Left lung (tissue), 4 donors: ENCODE measurements at regions not wholly inside any gene's neighbourhood (a gene's known extent, or its start where the extent isn't known, plus 50 kb on each side); places are given as distances from the start of the nearest gene placed in this dataset.

ENCODE experiments used
- ATAC-seq: fragments of 200-7000 bp; cut with Tn5 transposase; one replicate; pipeline ENCODE4 v1.9.1; 2020; ENCODE audit warnings: moderate library complexity
- DNase-seq, 4 donors: peaks; one replicate each; pipeline ENCODE4 v3.0.0-alpha.2; 2013 to 2020
- H3K27ac ChIP-seq, 2 donors: fragments of 200-600 bp; sonication (generic) in 1 of 2; one replicate each; pipeline versions ENCODE4 v1.5.0 to v1.8.0; 2020 to 2021
- H3K27me3 ChIP-seq, 2 donors: fragments of 200-600 bp; sonication (generic) in 1 of 2; one replicate each; pipeline versions ENCODE4 v1.5.0 to v1.8.0; 2020 to 2021
- H3K36me3 ChIP-seq, 2 donors: fragments of 200-600 bp; sonication (generic) in 1 of 2; one replicate each; pipeline versions ENCODE4 v1.5.0 to v1.8.0; 2020 to 2021
- H3K4me1 ChIP-seq, 2 donors: fragments of 200-600 bp; one replicate each; pipeline ENCODE4 v1.8.0; 2021
- H3K4me3 ChIP-seq, 2 donors: fragments of 200-600 bp; sonication (generic) in 1 of 2; one replicate each; pipeline versions ENCODE4 v1.5.0 to v1.8.0; 2020 to 2021; ENCODE audit warnings: mild to moderate bottlenecking in 1 of 2
- H3K9me3 ChIP-seq, 2 donors: fragments of 200-600 bp; sonication (generic) in 1 of 2; one replicate each; pipeline versions ENCODE4 v1.5.0 to v1.8.0; 2020 to 2021
- intact Hi-C, 2 donors: fragments of 100-400 bp; cut with DNase I; formaldehyde crosslinking; loops; one replicate each; pipeline versions ENCODE4 v1.11.2 to v1.14.2; 2022
- TF ChIP-seq, protein P1 (sequence below), 2 donors: fragments of 200-600 bp; sonication (generic) in 1 of 2; IDR thresholded peaks; one replicate each; pipeline versions ENCODE4 v1.5.0 to v1.8.0; 2021; ENCODE audit warnings: antibody characterized with exemption in 2 of 2
- donor health status: DM: no; HTN: yes; CAD: no.
- donor health status: DM: no; HTN: no; CAD: no.

DNA sequence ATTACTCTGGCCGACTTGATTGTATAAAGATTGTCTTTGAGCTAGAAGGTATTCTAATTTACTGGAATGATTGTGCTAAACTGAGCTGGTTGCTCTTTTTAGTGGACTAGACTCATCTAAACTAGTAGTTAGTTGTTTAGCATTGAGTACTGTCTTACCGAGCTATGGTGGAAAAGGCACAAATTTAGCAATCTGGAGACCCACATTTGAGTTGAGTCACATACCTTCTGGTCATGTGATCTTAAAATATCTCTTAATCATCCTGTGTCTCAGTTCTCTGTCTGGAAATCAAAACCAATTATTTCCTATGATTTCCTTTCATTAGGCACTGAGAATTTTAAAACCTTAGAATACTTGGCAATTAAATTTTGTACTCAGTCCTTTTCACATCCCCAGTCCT lies 349.5 kb downstream of the IRS2 start:
- TF ChIP-seq, protein P1, sequence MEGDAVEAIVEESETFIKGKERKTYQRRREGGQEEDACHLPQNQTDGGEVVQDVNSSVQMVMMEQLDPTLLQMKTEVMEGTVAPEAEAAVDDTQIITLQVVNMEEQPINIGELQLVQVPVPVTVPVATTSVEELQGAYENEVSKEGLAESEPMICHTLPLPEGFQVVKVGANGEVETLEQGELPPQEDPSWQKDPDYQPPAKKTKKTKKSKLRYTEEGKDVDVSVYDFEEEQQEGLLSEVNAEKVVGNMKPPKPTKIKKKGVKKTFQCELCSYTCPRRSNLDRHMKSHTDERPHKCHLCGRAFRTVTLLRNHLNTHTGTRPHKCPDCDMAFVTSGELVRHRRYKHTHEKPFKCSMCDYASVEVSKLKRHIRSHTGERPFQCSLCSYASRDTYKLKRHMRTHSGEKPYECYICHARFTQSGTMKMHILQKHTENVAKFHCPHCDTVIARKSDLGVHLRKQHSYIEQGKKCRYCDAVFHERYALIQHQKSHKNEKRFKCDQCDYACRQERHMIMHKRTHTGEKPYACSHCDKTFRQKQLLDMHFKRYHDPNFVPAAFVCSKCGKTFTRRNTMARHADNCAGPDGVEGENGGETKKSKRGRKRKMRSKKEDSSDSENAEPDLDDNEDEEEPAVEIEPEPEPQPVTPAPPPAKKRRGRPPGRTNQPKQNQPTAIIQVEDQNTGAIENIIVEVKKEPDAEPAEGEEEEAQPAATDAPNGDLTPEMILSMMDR (IDR thresholded peaks at IDR 0.05) = no peak
- no peak overlapping the region for H3K27ac ChIP-seq
- intact Hi-C loops = no loop called here
- peaks cover 0 to 8% of the 10 kb centered on the region in 2 donors for H3K9me3 ChIP-seq
- no peaks in the 10 kb centered on the region for H3K4me1 ChIP-seq
- ATAC-seq (no peak), DNase-seq (no peak)
- H3K36me3 ChIP-seq = no peaks in the 10 kb centered on the region
- H3K4me3 ChIP-seq = no peak overlapping the region
- H3K27me3 ChIP-seq = no peaks in the 10 kb centered on the region

DNA sequence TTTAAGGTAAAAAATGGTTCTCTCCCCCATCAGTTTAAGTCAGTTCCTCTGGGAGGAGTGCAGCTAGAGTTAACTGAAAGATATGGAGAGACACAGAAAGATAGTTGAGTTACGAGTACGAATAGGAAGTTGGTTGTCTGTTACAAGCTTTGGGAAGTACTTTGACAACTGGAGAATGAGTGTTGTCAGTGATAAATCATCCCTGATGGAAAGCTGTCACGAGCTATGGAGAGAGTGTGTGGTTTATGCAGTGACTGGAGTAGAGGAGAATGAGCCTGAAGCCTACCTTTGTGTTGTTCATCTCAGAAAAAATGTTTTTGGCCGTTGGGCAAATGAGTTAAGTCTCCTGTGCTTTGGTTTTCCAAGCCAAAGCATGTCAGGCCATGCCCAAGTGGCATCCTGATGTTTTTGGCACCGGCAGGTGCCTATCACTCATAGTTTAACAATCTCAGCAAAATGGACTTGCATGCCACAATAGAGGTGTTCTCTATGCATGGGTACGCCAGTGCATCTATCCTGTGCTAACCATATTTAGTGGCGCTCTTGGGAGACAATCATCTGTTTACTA lies 350.2 kb downstream of the IRS2 start:
- H3K27ac ChIP-seq = no peak overlapping the region
- intact Hi-C loops = no loop called here
- H3K4me3 ChIP-seq = no peak overlapping the region
- no peaks in the 10 kb centered on the region for H3K4me1 ChIP-seq
- no peak for DNase-seq
- H3K9me3 ChIP-seq = peaks cover 0 to 10% of the 10 kb centered on the region in 2 donors
- TF ChIP-seq, protein P1 (IDR thresholded peaks at IDR 0.05) = no peak
- no peak for ATAC-seq
- no peaks in the 10 kb centered on the region for H3K36me3 ChIP-seq
- no peaks in the 10 kb centered on the region for H3K27me3 ChIP-seq

DNA sequence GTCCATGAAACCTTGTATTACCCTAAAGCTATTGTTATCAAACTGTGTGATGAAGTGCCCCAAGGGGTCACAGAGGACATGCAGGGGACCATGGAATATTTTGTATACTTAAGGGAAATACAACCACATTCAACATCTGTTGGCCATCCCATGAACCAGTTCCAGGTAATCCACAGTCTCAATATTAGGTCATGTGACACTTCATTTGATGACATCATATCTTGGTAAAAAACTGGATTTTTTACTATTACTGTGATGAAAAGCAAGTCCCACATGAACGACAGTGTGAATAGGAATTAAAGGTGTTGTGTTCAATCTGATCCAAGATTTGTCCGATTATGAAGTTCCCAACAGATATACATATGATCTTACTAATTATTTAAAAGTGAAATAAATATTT lies 355.2 kb downstream of the IRS2 start:
- H3K4me1 ChIP-seq = no peaks in the 10 kb centered on the region
- ATAC-seq (no peak), DNase-seq (no peak)
- TF ChIP-seq, protein P1 (IDR thresholded peaks at IDR 0.05) = no peak
- no peaks in the 10 kb centered on the region for H3K36me3 ChIP-seq
- no peak overlapping the region for H3K27ac ChIP-seq
- intact Hi-C loops = no loop called here
- no peak overlapping the region for H3K4me3 ChIP-seq
- H3K27me3 ChIP-seq = no peaks in the 10 kb centered on the region
- H3K9me3 ChIP-seq = peaks cover 0 to 10% of the 10 kb centered on the region in 2 donors

DNA sequence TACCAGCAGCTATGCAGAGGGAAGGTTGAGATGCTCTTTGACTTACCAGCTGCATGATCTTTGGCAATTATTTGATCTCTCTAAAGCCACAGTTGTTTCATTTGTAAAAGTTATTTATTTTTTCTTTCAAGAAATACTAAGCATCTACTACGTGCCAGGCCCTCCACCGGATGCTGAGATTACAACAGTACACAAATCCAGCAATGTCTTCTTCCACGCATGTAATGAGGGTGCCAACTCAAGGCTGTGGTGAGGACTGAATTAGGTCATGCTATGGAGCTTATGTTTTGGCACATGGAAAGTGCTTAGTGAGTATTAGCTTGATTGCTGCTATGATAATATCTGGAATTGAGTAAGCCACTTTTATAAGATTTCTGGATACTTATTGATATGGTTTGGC lies 358.2 kb downstream of the IRS2 start:
- ATAC-seq (no peak), DNase-seq (no peak)
- intact Hi-C loops = no loop called here
- Histone ChIP-seq H3K4me1 (no peaks in the 10 kb centered on the region), H3K27me3 (no peaks in the 10 kb centered on the region), H3K36me3 (no peaks in the 10 kb centered on the region), H3K9me3 (peaks cover 0 to 10% of the 10 kb centered on the region in 2 donors), H3K4me3 (no peak overlapping the region), H3K27ac (no peak overlapping the region)
- TF ChIP-seq, protein P1 (IDR thresholded peaks at IDR 0.05) = no peak

DNA sequence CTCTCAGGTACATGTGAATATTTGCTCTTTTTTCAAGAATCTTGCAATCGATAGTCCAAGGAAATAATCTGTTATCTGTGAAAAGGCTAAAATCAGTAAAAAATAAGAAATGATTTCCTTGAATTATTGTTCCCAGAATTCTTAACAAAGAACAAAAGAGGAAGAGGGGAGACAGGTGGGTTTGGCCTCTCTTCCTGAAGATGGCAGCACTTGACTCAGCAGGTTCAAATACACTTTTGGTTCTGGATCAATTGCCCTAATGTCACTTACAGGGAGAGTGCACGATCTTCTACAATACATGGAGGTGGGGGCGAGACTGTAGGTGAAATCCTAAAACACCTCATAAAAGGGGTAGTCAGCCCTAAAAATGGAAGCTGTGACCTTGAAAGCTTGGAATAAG lies 358.7 kb downstream of the IRS2 start:
- H3K9me3 ChIP-seq = peaks cover 0 to 9% of the 10 kb centered on the region in 2 donors
- no peak for ATAC-seq
- H3K27me3 ChIP-seq = no peaks in the 10 kb centered on the region
- no peak overlapping the region for H3K27ac ChIP-seq
- H3K4me3 ChIP-seq = no peak overlapping the region
- H3K36me3 ChIP-seq = no peaks in the 10 kb centered on the region
- H3K4me1 ChIP-seq = no peaks in the 10 kb centered on the region
- DNase-seq = no peak
- intact Hi-C loops = no loop called here
- TF ChIP-seq, protein P1 (IDR thresholded peaks at IDR 0.05) = no peak
